PC-3 (cell line): ENCODE measurements at regions not wholly inside any gene's neighbourhood (a gene's known extent, or its start where the extent isn't known, plus 50 kb on each side); places are given as distances from the start of the nearest gene placed in this dataset.

Experiments used
- ATAC-seq: fragments of 200-7000 bp; cut with Tn5 transposase; 2 replicates; pipeline ENCODE4 v1.9.1; 2020; ENCODE audit warnings: mild to moderate bottlenecking, moderate library complexity
- BruUV-seq: library from RNA; stranded (reverse); fragments of 400-500 nt; replicated peaks from 2 replicates; lab custom pipeline; 2021; lab: Mats Ljungman, UMichigan
- CTCF ChIA-PET: fragments of 300-600 bp; sonication (Branson Sonifier 250); formaldehyde crosslinking; loops from one replicate; lab custom pipeline; 2022; ENCODE audit warnings: antibody characterized with exemption; lab: Charles Lee
- POLR2A ChIA-PET: fragments of 300-600 bp; sonication (Branson Sonifier 250); formaldehyde crosslinking; loops from one replicate; lab custom pipeline; 2022; ENCODE audit warnings: antibody characterized with exemption; ENCODE audit not compliant: unreplicated experiment; lab: Charles Lee
- DNase-seq: peaks from one replicate; pipeline ENCODE4 v3.0.0-alpha.2; 2015
- H2AFZ ChIP-seq: fragments of 300-600 bp; sonication (generic); 2 replicates; pipeline ENCODE4 v1.6.0; 2016; ENCODE audit warnings: antibody characterized with exemption, low read length
- H3F3A ChIP-seq: fragments of 300-600 bp; sonication (generic); one replicate; pipeline ENCODE4 v1.6.0; 2017; ENCODE audit warnings: antibody characterized with exemption, low read length, control low read depth, mild to moderate bottlenecking; ENCODE audit not compliant: unreplicated experiment
- H3K27ac ChIP-seq: fragments of 300-600 bp; sonication (generic); 2 replicates; pipeline ENCODE4 v1.5.1; 2016; ENCODE audit warnings: mild to moderate bottlenecking, low read length
- H3K27me3 ChIP-seq: fragments of 300-600 bp; sonication (generic); 2 replicates; pipeline ENCODE4 v1.6.1; 2016; ENCODE audit warnings: low read length, mixed read lengths
- H3K36me3 ChIP-seq: fragments of 300-600 bp; sonication (generic); 2 replicates; pipeline ENCODE4 v1.6.1; 2016; ENCODE audit warnings: low read depth, mixed run types, low read length, mixed read lengths
- H3K4me1 ChIP-seq: fragments of 300-600 bp; sonication (generic); 2 replicates; pipeline ENCODE4 v1.5.1; 2016; ENCODE audit warnings: low read length; ENCODE audit not compliant: insufficient read depth
- H3K4me2 ChIP-seq: fragments of 300-600 bp; sonication (generic); 2 replicates; pipeline ENCODE4 v1.6.0; 2016; ENCODE audit warnings: low read length
- H3K4me3 ChIP-seq: fragments of 300-600 bp; sonication (generic); 2 replicates; pipeline ENCODE4 v1.5.1; 2016; ENCODE audit warnings: mild to moderate bottlenecking, low read length, mixed read lengths
- H3K79me2 ChIP-seq: fragments of 300-600 bp; sonication (generic); 2 replicates; pipeline ENCODE4 v1.6.1; 2017; ENCODE audit warnings: low read length, mixed read lengths
- H3K9ac ChIP-seq: fragments of 300-600 bp; sonication (generic); 2 replicates; pipeline ENCODE4 v1.6.0; 2016; ENCODE audit warnings: mild to moderate bottlenecking, low read length
- H3K9me2 ChIP-seq: fragments of 300-600 bp; sonication (generic); replicated peaks from 2 replicates; pipeline ENCODE4 v1.6.1; 2016; ENCODE audit warnings: mixed run types, low read length, mixed read lengths
- H3K9me3 ChIP-seq: fragments of 300-600 bp; sonication (generic); 2 replicates; pipeline ENCODE4 v1.6.1; 2016; ENCODE audit warnings: low read length, mixed read lengths
- H4K20me1 ChIP-seq: fragments of 300-600 bp; sonication (generic); 2 replicates; pipeline ENCODE4 v1.6.1; 2016; ENCODE audit warnings: low read length, mixed read lengths
- CTCF ChIP-seq: fragments of 300-600 bp; sonication (generic); conservative IDR thresholded peaks from 2 replicates; pipeline ENCODE4 v1.5.1; 2017; ENCODE audit warnings: antibody characterized with exemption, low read depth, mild to moderate bottlenecking, low read length
- EZH2 ChIP-seq: fragments of 300-600 bp; sonication (generic); IDR thresholded peaks from one replicate; pipeline ENCODE4 v1.6.1; 2017; ENCODE audit warnings: antibody characterized with exemption, mild to moderate bottlenecking, low read length; ENCODE audit not compliant: unreplicated experiment
- EZH2phosphoT487 ChIP-seq: fragments of 300-600 bp; sonication (generic); IDR thresholded peaks from 2 replicates; pipeline ENCODE4 v1.6.1; 2018; ENCODE audit warnings: mild to moderate bottlenecking, antibody characterized with exemption, low read length, borderline replicate concordance
- intact Hi-C: fragments of 100-400 bp; cut with micrococcal nuclease; formaldehyde crosslinking; loops from 2 replicates; pipeline ENCODE4 v1.9.0; 2023

GRCh38 chr15:87760547-87761314 lies 495.8 kb downstream of the NTRK3 start:
- no peak overlapping the region for H3K4me2 ChIP-seq
- H3K9ac ChIP-seq = no peak overlapping the region
- no peaks in the 10 kb centered on the region for H4K20me1 ChIP-seq
- no peak for ATAC-seq
- no peaks in the 10 kb centered on the region; the same call in 1 of the 2 replicates for H3K9me3 ChIP-seq
- H3K79me2 ChIP-seq = no peaks in the 10 kb centered on the region
- H3K36me3 ChIP-seq = no peaks in the 10 kb centered on the region
- H3K4me1 ChIP-seq = no peaks in the 10 kb centered on the region
- no peaks in the 10 kb centered on the region for H3F3A ChIP-seq
- H3K9me2 ChIP-seq = no peaks in the 10 kb centered on the region
- DNase-seq = no peak
- CTCF ChIA-PET = no interaction called here
- TF ChIP-seq CTCF (no peak), EZH2 (no peak), EZH2phosphoT487 (no peak)
- POLR2A ChIA-PET = no interaction called here
- no peak overlapping the region for H2AFZ ChIP-seq
- intact Hi-C loops = no loop called here
- no peaks in the 10 kb centered on the region for H3K27me3 ChIP-seq
- no peak overlapping the region for H3K4me3 ChIP-seq
- no TSS peak for BruUV-seq
- no peak overlapping the region for H3K27ac ChIP-seq

- H3K9ac ChIP-seq = no peak overlapping the region
- no peak overlapping the region for H3K4me2 ChIP-seq
- intact Hi-C loops = no loop called here
- H3K27me3 ChIP-seq = no peaks in the 10 kb centered on the region
- no peaks in the 10 kb centered on the region for H3F3A ChIP-seq
- no peaks in the 10 kb centered on the region for H3K79me2 ChIP-seq
- H4K20me1 ChIP-seq = no peaks in the 10 kb centered on the region
- no peak for DNase-seq
- H3K4me3 ChIP-seq = no peak overlapping the region
- H3K36me3 ChIP-seq = no peaks in the 10 kb centered on the region
- no peak overlapping the region for H3K27ac ChIP-seq
- ChIA-PET POLR2A (no interaction called here), CTCF (no interaction called here)
- no TSS peak for BruUV-seq
- no peaks in the 10 kb centered on the region for H3K4me1 ChIP-seq
- ATAC-seq = no peak
- TF ChIP-seq EZH2phosphoT487 = no peak
- no peak for TF ChIP-seq EZH2
- no peak for TF ChIP-seq CTCF
- H2AFZ ChIP-seq = no peak overlapping the region
- no peaks in the 10 kb centered on the region for H3K9me2 ChIP-seq
- H3K9me3 ChIP-seq = no peaks in the 10 kb centered on the region; the same call in 1 of the 2 replicates
Observed at GRCh38 chr15:87758794-87759418, 497.6 kb downstream of the NTRK3 start.

- no TSS peak for BruUV-seq
- Histone ChIP-seq H3F3A (no peaks in the 10 kb centered on the region), H3K4me3 (no peak overlapping the region), H3K27ac (no peak overlapping the region), H3K9me3 (no peaks in the 10 kb centered on the region; the same call in 1 of the 2 replicates), H3K9ac (no peak overlapping the region), H3K4me2 (no peak overlapping the region), H3K4me1 (peaks cover 12% of the 10 kb centered on the region; the same call in 1 of the 2 replicates), H3K79me2 (no peaks in the 10 kb centered on the region), H4K20me1 (no peaks in the 10 kb centered on the region), H2AFZ (no peak overlapping the region), H3K36me3 (no peaks in the 10 kb centered on the region), H3K9me2 (no peaks in the 10 kb centered on the region), H3K27me3 (no peaks in the 10 kb centered on the region)
- no peak for ATAC-seq
- ChIA-PET CTCF (no interaction called here), POLR2A (no interaction called here)
- no peak for TF ChIP-seq EZH2phosphoT487
- TF ChIP-seq EZH2 = no peak
- intact Hi-C loops = no loop called here
- DNase-seq = no peak
Observed at GRCh38 chr15:87757084-87757483, 499.5 kb downstream of the NTRK3 start.
